Endothelial cell of umbilical vein (primary cell): ENCODE measurements at regions not wholly inside any gene's neighbourhood (a gene's known extent, or its start where the extent isn't known, plus 50 kb on each side); places are given as distances from the start of the nearest gene placed in this dataset.

ENCODE experiments used
- BruUV-seq: library from RNA; stranded (reverse); fragments of 400-500 nt; replicated peaks from 2 replicates; lab custom pipeline; 2021; lab: Mats Ljungman, UMichigan
- CTCF ChIA-PET: fragments of 300-600, 350-600 bp; sonication (Branson Sonifier 250); formaldehyde crosslinking; loops from one replicate; lab custom pipeline; 2021; ENCODE audit warnings: antibody characterized with exemption, inconsistent platforms; lab: Charles Lee
- POLR2A ChIA-PET: fragments of 300-600, 350-600 bp; sonication (Branson Sonifier 250); formaldehyde crosslinking; loops from one replicate; lab custom pipeline; 2021; ENCODE audit warnings: antibody characterized with exemption, inconsistent platforms; lab: Charles Lee
- DNase-seq: peaks from one replicate; pipeline ENCODE4 v3.0.0-alpha.2; 2011; ENCODE audit warnings: low read depth, low spot score
- FAIRE-seq: peaks from 2 replicates; lab custom pipeline; 2011; peaks lifted over from hg19 to GRCh38; lab: Jason Lieb, UNC
- H2AFZ ChIP-seq: 2 replicates; pipeline ENCODE4 v1.6.0; 2012; ENCODE audit warnings: low read depth, low read length, control low read depth, inconsistent platforms
- H3K27ac ChIP-seq: 2 replicates; pipeline ENCODE4 v1.5.1; 2011; ENCODE audit warnings: low read depth, mild to moderate bottlenecking, control low read depth, low read length, moderate library complexity; ENCODE audit not compliant: insufficient read depth
- H3K27me3 ChIP-seq, 2 experiments: 2 replicates each; pipeline versions ENCODE4 v1.6.0 to v1.6.1; 2011; ENCODE audit warnings: low read length in 2 of 2, mixed read lengths in 1 of 2; ENCODE audit not compliant: control insufficient read depth in 2 of 2, insufficient read depth in 2 of 2
- H3K36me3 ChIP-seq, 2 experiments: 2 replicates in 1 of 2; 3 replicates in 1 of 2; pipeline ENCODE4 v1.5.1; 2011; ENCODE audit warnings: low read length in 2 of 2, mild to moderate bottlenecking in 1 of 2, moderate library complexity in 1 of 2; ENCODE audit not compliant: control insufficient read depth in 2 of 2, insufficient read depth in 2 of 2; ENCODE audit errors: extremely low read depth in 1 of 2
- H3K4me1 ChIP-seq: 3 replicates; pipeline ENCODE4 v1.5.1; 2011; ENCODE audit warnings: mild to moderate bottlenecking, low read length; ENCODE audit not compliant: control insufficient read depth, insufficient read depth; ENCODE audit errors: extremely low read depth
- H3K4me2 ChIP-seq: 2 replicates; pipeline ENCODE4 v1.6.1; 2011; ENCODE audit warnings: low read length, control low read depth, mixed read lengths; ENCODE audit not compliant: insufficient read depth
- H3K4me3 ChIP-seq, 3 experiments: fragments of 200-600 bp in 1 of 3; sonication (generic), shearing (Covaris generic) in 1 of 3; replicated peaks in 1 of 3; 2 replicates each; pipeline ENCODE4 v1.5.1; 2011 to 2016; ENCODE audit warnings: control low read depth in 3 of 3, low read length in 3 of 3, mild to moderate bottlenecking in 2 of 3, inconsistent platforms in 1 of 3, low read depth in 1 of 3, moderate library complexity in 1 of 3; ENCODE audit not compliant: insufficient read depth in 1 of 3
- H3K79me2 ChIP-seq: 2 replicates; pipeline ENCODE4 v1.6.0; 2012; ENCODE audit warnings: low read length, inconsistent platforms; ENCODE audit not compliant: control insufficient read depth, insufficient read depth
- H3K9ac ChIP-seq: replicated peaks from 2 replicates; pipeline ENCODE3; 2011; ENCODE audit warnings: low read length, control low read depth; ENCODE audit not compliant: insufficient read depth; ENCODE audit errors: extremely low read depth
- H3K9me1 ChIP-seq: replicated peaks from 3 replicates; pipeline ENCODE4 v1.6.0; 2011; ENCODE audit warnings: mild to moderate bottlenecking, low read length; ENCODE audit not compliant: control insufficient read depth, insufficient read depth; ENCODE audit errors: extremely low read depth
- H3K9me3 ChIP-seq: replicated peaks from 2 replicates; pipeline ENCODE4 v1.5.1; 2012; ENCODE audit warnings: low read length, inconsistent platforms; ENCODE audit not compliant: control insufficient read depth, insufficient read depth
- H4K20me1 ChIP-seq: replicated peaks from 2 replicates; pipeline ENCODE3; 2011; ENCODE audit warnings: mild to moderate bottlenecking, low read length; ENCODE audit not compliant: control insufficient read depth, insufficient read depth; ENCODE audit errors: extremely low read depth
- EZH2 ChIP-seq: IDR thresholded peaks from 2 replicates; pipeline ENCODE4 v1.6.1; 2012; ENCODE audit warnings: borderline replicate concordance, low read depth, mild to moderate bottlenecking, moderate library complexity, low read length, inconsistent platforms; ENCODE audit not compliant: severe bottlenecking
- FOS ChIP-seq: IDR thresholded peaks from 2 replicates; pipeline ENCODE4 v1.6.1; 2011; ENCODE audit warnings: mild to moderate bottlenecking, low read length, moderate library complexity, borderline replicate concordance; ENCODE audit not compliant: insufficient read depth
- GATA2 ChIP-seq: IDR thresholded peaks from 2 replicates; pipeline ENCODE4 v1.7.0; 2011; ENCODE audit warnings: low read depth, mild to moderate bottlenecking, moderate library complexity, mixed read lengths, low read length; ENCODE audit not compliant: insufficient read length, insufficient read depth
- JUN ChIP-seq: IDR thresholded peaks from 2 replicates; pipeline ENCODE4 v1.6.1; 2011; ENCODE audit warnings: borderline replicate concordance, low read depth; ENCODE audit not compliant: insufficient read length, insufficient read depth
- POLR2A ChIP-seq: IDR thresholded peaks from 2 replicates; pipeline ENCODE4 v1.6.1; 2012; ENCODE audit warnings: low read depth, mild to moderate bottlenecking, control low read depth, low read length
- POLR2AphosphoS5 ChIP-seq: IDR thresholded peaks from 2 replicates; pipeline ENCODE4 v1.6.1; 2012; ENCODE audit warnings: low read depth, mild to moderate bottlenecking, control low read depth, low read length, moderate library complexity; ENCODE audit not compliant: insufficient read depth
- dilution Hi-C: fragments of 300-500 bp; cut with MboI; formaldehyde crosslinking; loops from one replicate; pipeline ENCODE4 v1.15.0; 2019; ENCODE audit warnings: low sequenced_read_pairs; ENCODE audit not compliant: extremely low pct_ligation_motif_present
- intact Hi-C: fragments of 100-400 bp; cut with micrococcal nuclease; formaldehyde crosslinking; loops from one replicate; pipeline ENCODE4 v1.10.0; 2022
- TF ChIP-seq, protein P1 (sequence below): IDR thresholded peaks from 2 replicates; pipeline ENCODE4 v1.6.1; 2011; ENCODE audit not compliant: insufficient read depth, insufficient read length

DNA sequence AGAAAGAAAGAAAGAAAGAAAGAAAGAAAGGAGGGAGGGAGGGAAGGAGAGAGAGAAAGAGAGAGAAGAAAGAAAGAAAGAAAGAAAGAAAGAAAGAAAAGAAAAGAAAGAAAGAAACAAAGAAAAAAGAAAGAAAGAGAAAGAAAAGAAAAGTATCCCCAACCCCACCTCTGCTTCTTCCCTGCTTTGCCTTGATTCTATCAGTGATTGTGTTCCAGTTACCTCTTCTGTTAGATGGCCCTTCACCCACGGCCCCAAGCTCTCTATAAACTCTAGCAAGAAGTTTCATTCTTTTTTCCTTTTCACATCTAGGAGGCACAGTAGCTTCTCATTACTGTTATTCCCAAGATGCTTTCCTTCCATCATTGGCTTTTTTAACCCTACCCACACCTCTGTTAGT, 1097.5 kb upstream of the ZEB2 start:
- Histone ChIP-seq H4K20me1 (no peaks in the 10 kb centered on the region), H3K36me3 (no peaks in the 10 kb centered on the region), H3K79me2 (no peaks in the 10 kb centered on the region), H3K4me1 (no peaks in the 10 kb centered on the region), H3K9ac (no peak overlapping the region), H3K27me3 (no peaks in the 10 kb centered on the region), H3K4me2 (no peak overlapping the region), H3K4me3 (no peak overlapping the region), H3K27ac (no peak overlapping the region), H3K9me3 (no peaks in the 10 kb centered on the region), H3K9me1 (no peaks in the 10 kb centered on the region), H2AFZ (no peak overlapping the region)
- BruUV-seq: no TSS peak
- ChIA-PET CTCF (no interaction called here), POLR2A (no interaction called here)
- FAIRE-seq (no peak), DNase-seq (no peak)
- dilution Hi-C loops (no loop called here), intact Hi-C loops (no loop called here)
- no peak for TF ChIP-seq POLR2A

GRCh38 chr2:145615626-145616025, 1095.7 kb upstream of the ZEB2 start:
- POLR2A ChIA-PET: no interaction called here
- intact Hi-C loops: no loop called here

More at GRCh38 chr2:145615626-145616025, 1095.7 kb upstream of the ZEB2 start:
- FAIRE-seq (no peak), DNase-seq (no peak)
- Histone ChIP-seq H3K36me3 (no peaks in the 10 kb centered on the region), H3K4me2 (no peak overlapping the region), H3K4me3 (no peak overlapping the region), H2AFZ (no peak overlapping the region), H3K27ac (no peak overlapping the region), H3K9me1 (no peaks in the 10 kb centered on the region), H3K4me1 (no peaks in the 10 kb centered on the region), H3K27me3 (no peaks in the 10 kb centered on the region), H3K9me3 (no peaks in the 10 kb centered on the region), H3K79me2 (no peaks in the 10 kb centered on the region), H3K9ac (no peak overlapping the region), H4K20me1 (no peaks in the 10 kb centered on the region)
- BruUV-seq: no TSS peak
- CTCF ChIA-PET: no interaction called here
- TF ChIP-seq JUN (no peak), POLR2AphosphoS5 (no peak), EZH2 (no peak), FOS (no peak), GATA2 (no peak), POLR2A (no peak)
- TF ChIP-seq, protein P1, sequence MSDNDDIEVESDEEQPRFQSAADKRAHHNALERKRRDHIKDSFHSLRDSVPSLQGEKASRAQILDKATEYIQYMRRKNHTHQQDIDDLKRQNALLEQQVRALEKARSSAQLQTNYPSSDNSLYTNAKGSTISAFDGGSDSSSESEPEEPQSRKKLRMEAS: no peak
- dilution Hi-C loops: no loop called here
